NCI-H1092 (cell line): ENCODE measurements at regions not wholly inside any gene's neighbourhood (a gene's known extent, or its start where the extent isn't known, plus 50 kb on each side); places are given as distances from the start of the nearest gene placed in this dataset.

Experiments
- DNase-seq: peaks from one replicate; lab custom pipeline; 2025; lab: John Stamatoyannopoulos, UW

DNA sequence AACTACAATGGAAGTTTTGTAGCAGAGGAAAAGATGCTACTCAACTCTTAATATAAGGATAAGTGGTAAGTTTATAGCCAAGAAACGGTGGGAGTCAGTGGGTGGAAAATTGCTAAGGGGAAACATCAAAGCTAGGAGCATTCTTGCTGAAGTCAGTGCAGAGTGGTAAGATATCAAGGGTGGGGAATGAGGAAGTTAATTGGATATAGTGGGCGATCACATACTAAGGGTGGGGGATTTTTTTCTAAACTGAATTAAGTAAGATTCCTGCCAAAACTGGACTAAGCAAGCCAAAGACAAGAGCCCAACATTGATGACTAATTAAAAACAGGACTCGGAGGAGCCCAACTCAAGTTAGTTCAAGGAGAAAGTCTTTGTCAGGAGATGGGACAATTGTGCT is 525.4 kb downstream of the CCDC85A start:
- no peak for DNase-seq

DNA sequence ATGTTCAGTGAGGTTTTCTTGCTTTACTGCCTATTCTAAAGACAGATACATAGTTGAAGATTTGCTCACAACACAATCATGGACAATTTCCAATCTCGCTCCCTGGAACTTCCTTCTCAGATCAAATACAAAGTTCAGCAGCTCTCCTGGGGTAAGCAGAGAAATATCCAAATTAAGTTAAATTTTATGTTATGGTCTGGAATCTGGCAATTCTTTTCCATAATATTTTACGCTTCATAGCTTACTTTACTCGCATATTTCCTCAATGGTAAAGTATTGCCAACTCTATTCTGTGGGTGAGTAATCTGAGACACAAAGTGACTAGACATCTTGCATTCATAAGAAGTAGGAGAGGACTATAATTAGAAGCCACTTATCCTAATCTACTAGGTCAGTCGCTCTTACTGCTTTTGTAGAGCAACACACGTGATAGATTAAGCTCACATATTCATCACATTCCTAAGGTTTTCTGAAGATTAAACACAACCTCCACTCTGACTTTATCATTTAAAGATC is 529.4 kb downstream of the CCDC85A start:
- no peak for DNase-seq

DNA sequence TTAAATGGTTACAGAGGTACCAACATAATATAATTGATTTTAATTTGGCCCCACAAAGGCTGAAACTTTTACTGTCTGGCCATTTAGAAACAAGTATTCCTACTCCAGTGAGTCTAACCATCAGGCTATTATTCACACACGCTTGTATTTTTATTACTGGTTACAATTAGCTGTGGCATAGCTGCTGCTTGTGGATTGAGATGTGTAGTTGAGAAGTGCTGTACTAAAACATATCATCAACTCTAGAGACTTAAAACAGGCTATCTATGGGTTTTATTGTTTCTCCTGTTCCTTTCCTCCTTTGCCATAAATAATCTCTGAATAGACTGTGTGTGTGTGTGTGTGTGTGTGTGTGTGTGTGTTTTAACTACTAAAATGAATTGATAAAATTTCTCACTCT is 530.2 kb downstream of the CCDC85A start:
- DNase-seq: no peak

DNA sequence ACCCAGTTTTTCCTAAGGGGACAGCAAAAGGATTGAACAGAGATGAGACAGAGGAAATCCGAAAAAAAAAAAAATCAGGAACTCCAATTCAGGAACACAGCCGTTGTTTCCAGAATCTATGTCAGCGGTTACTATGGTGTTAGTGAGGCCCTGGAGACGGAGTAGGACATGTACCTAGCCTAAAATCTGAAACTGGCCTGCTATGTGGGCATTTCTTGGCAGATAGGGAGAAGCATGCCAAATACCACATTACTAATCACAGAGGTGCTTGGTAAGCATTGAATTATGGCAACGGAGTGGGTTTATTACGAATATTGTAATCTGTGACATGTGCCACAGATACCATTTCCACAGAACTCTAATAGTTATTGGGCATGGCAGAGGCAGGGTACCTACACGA is 530.6 kb downstream of the CCDC85A start:
- DNase-seq: no peak

DNA sequence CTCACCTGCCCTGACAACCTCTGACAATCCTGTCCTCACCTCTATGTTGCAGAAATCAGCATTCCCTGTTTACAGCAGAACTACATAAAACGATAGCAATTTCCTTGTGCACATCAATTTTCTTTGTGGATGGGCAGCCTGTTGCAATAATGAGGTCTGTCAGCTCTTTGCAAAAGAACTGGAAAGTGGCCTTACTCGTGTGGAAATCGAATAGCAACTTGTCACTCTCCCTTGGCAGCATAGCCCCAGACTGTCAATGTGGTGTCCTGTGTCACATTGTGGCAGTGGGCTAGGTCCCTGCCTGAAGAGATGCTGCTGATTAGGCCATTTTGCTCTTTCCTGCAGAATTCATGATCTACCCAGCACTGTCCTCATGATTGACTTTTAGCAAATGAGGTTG is 531.9 kb downstream of the CCDC85A start:
- DNase-seq: no peak

DNA sequence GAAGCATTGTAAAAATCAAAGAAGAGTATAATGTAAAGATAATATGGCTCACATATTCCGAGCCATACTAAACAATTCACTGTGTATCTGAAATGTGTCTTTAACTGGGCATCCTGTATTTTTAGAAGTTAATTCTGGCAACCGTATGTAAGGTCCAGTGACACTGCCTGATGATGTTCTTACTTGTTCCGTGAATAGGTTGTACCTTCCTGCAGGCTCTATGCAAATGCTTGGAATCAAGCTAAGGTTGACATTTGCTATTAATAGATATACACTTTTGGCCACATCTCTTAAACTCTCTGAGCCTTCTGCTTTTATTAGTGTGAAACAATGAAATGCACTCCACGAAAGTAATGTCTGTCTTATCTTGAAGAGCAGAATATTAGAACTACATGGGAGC is 534.6 kb downstream of the CCDC85A start:
- DNase-seq: no peak

DNA sequence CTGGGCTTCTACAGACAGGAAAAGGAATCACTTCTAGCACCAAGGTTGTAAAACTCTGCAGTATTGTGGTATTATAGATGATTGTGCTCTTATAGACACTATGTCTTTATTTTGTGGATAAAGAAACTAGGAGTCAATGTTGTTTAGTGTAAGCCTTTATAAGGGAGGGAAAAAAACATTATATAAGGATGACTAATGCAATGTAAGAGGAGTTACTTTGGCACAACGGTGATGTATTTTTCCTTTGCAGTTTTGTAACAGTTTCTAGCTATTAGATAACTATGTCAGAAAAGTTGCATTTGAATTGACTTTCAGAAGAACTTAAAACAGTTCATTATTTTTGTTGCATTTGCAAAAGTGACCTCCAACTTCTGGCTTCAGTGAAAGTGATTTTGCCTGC is 545.4 kb downstream of the CCDC85A start:
- DNase-seq: no peak

DNA sequence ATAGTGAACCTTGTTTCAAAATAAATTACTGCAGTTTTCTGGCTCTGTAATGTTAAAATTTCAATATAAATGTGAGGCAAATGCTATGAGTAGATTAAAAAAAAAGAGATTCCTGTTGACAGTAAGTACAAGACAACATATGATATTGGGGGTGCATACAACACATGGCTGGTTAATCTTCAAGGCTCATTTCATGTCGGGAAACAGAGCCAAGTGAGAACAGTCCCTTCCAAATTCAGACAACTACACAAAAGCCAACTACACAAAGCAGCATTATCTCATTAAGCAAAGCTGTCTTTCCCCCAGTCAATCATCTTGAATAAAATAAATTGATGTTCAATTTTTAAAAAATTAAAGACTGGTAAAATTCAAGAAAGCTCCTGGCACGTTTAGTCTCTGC is 549.2 kb downstream of the CCDC85A start:
- no peak for DNase-seq

DNA sequence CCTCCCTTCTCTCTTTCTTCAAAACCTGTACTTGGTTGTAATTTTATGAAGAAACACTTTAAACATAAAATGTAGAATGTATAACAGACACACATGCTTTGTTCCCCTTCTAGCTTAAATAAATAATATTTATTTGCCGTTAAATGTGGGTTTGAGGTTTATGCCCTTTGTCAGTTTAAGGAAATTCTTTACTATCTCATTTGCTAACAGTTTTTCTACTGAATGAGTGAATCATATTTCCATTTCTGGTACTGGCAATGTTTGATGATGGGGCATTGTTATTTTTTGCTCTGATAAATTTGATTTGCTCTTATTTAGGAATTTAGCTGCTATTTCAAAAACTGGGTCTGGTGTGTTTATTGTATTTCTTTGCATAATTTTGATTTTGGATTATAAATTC is 555.6 kb downstream of the CCDC85A start:
- DNase-seq: no peak

DNA sequence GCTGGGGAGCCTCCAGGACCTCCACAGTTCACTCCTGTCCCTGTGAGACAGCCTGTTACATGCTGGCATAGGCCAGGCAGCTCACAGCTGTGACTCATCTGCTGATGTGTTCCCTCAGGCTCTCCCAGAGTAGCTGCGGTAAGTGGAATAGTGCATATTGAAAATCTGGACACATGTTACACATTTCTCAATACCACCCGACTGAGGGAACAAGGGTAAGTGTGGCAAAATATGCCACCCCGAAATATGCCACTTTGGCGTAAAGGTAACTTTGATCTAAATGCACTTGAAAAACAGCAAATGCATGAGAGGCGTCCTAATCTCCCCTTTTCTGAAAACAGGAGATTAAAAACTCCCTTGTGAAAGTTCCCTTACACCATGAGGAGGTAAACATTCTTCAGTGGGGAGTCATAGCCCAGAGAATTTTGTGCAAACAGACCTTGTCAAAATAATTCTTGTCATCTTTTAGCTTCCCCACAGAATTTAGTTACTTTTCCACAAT is 557.9 kb downstream of the CCDC85A start:
- DNase-seq: no peak

DNA sequence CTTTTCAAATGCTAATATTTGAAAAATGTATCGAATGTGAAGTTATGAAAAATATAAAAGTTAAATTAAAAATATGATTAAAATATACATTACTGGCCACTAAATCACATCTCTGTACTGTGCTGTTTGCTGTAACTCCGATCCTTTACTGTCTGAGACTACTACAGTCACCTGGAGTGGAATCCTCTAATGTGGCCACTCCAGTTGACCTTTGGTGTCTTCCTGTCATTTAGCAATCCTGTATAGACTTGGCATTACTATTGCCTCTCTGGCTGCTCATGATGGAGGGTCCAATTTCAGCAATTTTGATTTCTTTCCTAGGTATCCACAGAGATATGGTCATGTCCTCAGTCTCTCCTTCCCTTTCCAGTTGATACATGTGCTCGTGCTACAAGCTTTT is 560.0 kb downstream of the CCDC85A start:
- no peak for DNase-seq

DNA sequence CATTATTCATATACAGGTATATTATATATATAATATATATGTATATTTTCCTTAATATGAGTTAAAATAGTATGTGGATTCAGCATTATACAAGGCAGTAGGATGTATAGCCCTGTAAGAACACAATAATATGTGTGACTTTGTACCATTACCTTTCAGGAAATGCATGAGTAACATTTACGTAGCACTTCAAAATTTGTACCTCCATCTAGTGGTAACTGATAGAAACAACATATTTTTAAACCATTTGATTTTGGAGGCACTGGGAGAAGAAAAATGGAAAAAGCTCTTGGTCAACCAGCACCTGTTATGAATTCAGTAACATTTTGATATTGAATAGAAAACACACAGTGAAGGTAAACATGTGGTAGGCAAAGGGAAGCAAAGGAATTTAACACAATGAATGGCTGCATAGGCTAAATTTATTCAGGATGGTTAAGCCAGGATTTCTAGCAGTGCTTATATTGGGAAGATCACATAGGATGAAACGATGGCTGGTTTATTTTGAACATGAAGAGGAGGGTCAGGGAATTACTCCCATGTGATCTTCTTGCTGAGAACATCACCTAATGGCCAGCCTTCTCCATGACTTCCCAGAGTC is 565.5 kb downstream of the CCDC85A start:
- DNase-seq: no peak

DNA sequence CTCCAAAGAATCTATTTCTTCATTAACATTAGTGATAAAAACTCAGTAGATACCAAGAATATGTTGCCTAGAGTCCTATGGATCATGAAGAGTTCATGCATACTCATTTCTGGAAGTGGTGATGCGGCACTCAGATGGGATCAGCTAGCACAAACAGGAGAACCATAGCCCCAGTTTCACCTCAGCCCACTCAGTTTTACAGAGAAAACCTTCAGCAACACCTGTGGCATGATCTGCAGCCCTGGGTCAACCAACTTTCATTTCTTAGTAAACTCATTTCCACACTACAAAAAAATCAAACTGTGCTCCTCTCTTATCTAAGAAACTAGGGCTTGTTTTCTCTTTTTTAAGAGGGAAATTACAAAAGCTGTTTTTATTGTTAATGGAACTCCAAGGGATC is 569.4 kb downstream of the CCDC85A start:
- no peak for DNase-seq

DNA sequence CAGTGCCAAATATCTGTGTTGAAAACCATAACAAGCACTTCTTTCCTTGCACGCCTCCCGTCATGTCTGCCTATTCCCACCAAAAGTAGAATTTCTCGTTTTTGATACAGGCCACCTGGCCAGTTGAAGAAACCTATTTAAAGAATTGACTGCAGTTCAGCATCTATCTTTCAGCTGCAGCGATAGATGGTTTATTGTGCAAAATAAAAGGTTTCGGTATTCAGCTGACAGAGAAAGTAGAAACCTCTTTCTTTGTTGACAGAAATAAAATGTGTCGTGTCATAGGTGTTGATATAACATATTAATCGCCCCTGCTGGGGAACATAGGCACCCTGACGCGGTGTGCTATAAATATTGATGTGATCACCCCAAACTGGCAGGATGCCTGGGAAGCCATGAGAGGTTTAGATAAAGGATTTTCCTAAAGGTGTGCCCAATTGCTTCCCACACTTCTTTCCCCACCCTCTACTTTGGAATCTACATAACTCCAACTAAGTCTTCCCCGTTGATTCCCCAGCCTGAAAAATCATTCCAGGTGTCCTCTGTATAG is 570.4 kb downstream of the CCDC85A start:
- DNase-seq: no peak

DNA sequence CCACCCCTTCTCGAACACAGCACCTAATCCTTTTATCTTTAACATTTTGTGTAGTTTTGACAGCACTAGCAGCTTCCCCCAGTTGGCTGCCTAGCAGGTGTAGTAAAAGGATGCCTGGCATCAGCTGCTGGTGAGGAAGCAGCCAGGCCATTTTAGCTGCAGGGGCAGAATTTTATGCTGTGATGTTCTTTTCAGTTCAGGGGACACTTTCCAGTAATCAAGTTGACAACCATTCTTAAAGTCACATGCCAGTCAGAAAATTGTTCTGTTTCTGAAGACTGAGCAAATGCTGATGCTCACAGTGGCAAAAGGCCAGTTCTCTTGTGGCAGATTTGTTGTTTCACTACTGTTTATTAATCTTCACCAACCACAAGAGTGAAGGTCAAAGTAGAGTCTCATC is 570.8 kb downstream of the CCDC85A start:
- no peak for DNase-seq

DNA sequence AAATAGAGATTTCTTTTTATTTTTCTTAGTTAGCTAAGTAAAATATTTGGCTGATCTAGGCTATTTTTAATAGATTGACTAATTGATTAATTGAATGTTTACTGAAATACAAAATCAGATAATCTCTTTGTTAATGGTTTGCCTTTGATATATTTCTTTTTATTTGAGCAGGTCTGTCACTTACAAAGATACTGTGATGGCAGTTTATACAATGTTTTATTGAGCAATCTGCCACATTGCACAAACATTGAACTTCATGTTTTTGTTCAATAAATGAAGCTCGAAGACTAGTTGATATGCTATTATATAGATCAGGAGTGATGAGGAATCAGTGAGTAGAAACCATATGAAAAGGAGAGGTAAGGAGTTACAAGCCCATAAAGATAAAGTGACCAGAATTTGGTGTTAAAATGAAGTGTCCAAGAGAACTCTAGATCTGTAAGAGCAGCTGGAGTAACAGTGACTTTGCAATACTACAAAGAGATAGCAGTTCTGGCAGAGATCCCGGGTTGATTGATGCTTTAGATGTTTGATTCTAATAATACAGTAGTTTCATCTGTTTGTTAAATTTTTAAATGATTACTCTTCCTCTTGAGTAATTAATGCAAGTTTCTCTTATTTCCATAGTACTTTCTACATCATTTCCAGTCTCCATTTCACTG is 574.2 kb downstream of the CCDC85A start:
- DNase-seq: no peak

DNA sequence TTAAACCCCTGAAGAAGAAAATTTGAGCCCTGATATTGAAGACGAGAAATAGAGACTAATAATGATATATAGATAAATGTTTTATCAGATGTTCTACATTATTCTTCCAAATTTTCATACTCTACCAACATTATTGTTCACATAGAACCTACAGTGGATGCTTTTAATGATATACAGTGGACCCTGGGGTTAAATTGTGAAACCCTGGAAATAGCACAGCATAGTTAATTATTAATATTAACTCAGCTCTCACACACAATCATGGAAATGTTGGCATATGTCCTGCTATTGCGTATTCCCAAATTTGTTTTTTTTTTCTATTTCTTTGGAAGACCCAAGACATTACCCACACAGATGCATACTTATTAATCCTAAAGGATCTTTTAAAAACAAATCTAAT is 579.9 kb downstream of the CCDC85A start:
- no peak for DNase-seq

DNA sequence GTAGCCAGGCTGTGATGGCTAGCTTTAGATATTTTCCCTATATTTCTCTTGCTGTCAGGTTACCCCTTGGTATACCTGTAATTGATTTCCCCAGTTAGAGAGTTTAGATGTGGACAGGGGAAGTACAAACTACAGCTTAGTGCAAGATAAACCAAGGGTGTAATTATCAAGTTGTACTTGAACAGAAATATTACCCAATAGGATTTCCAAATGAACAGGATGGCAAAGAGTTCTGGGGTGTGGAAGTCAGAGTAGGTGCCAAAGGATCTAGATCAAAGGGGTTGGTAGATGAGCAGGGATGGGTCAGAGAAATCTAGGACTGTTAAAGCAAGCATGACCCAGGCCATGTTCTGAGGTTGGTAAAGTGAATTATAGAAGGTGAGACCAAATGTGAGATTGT is 585.2 kb downstream of the CCDC85A start:
- no peak for DNase-seq

DNA sequence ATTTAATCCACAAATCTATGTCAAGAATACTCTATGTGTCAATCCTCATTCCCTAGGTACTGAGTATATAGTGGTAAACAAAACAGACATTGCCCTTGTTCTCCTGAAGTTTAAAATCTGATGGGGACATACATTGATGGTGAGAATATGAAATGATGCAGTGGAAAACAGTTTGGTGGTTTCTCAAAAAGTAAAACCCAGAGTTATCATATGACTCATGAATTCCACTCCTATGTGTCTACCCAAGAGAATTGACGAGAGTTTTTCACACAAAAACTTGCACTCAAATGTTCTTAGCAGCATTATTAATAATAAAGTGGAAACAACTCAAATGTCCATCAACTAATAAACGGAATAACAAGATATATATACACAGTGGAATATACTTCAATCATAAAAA is 586.7 kb downstream of the CCDC85A start:
- no peak for DNase-seq

DNA sequence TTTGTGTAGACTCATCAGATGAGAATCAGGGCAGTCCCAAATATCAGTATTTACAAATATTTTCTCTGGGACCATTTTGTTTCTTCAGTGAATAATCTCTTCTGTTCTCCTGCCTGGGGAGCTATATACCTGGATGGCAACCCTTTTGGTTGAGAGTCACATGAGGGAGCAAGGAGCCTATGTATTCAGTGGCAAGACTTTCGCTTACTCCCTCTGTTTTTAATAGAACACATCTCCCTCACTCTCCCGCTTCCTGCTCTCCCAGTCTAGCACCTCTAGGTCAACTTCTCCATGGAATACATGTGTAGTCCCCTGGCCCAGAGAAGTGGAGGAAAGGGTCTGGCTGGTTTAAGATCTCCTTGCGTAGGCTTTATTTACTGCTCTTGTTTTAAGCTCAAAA is 600.3 kb downstream of the CCDC85A start:
- DNase-seq: no peak

DNA sequence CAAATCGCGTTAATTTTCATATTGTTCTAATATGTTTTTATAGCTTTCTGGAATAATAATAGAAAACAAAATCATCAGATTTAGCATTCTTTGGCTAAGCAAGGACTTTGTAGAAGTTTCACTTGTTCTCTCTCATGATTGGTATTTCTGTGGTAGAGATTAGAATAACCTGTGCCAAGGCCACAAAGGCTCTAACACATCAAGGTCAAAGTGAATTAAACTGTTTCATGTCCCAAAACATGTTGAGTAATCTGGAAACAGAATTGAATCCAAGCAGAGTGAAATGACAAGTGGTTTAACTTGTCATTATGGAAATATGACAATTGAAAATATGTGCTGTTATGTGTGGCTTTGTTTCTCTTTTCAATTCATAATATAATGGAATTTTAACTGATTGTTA is 617.4 kb downstream of the CCDC85A start:
- no peak for DNase-seq

DNA sequence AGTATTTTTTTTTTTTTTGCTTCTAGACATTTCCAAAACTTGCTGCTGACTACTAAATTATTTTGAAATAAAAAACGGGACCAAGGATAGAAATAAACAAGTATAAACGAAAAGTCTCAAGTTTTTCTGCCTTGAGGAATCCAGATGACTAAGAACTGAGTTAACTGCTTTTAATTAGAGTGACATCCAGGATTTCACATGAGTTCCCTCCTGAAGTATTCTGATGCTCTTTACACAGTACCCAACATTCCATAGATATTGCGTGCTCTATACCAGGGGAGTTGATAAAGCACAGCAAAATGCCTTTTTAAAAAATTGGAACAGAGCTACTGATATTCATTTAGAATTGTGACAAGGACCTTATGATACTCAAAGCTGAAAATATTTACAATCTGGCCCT is 618.0 kb downstream of the CCDC85A start:
- no peak for DNase-seq

DNA sequence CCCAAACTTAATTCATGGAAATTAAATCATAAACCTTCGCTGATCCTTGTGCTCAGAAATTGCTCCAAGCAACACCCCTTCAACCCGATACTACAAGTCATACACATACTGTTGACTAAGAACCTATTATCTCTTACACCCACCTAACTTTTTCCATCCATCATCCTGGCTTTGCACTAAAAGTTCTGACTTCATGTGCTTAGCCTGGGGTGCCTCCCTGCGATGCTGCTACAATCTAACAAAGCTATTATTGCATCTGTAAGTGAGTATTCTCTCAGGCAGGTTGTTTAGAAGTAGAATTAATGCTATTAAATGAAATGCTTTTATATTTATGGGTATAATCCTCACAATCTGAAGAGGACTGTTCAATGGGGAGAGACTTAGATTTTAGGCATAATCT is 619.8 kb downstream of the CCDC85A start:
- no peak for DNase-seq

DNA sequence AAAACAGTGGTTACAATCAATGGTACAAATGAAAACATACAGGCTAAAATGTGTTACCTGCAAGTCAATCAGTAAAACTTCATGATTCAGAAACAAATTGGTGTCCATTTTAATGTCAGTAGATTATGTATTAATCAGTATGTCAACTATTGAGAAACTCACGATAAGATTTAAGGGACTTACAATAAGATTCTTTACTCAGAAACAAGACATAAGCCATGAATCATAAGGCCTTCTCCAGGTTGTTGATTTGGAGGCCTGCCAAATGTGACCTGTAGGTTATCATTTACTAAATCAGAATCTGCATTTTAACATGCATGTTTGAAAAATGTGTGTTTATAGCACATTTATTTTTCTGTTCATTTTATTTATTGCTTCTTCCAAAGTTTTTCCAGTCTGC is 623.1 kb downstream of the CCDC85A start:
- no peak for DNase-seq
